Thyroid gland (tissue), 4 donors: ENCODE measurements at regions not wholly inside any gene's neighbourhood (a gene's known extent, or its start where the extent isn't known, plus 50 kb on each side); places are given as distances from the start of the nearest gene placed in this dataset. TPM values are rescaled to one million over a fixed set of nuclear protein-coding genes. Genes with fewer than 3 reads are reported as not detected.

Source experiments
- DNase-seq, 2 donors: peaks; one replicate each; pipeline ENCODE4 v3.0.0-alpha.2; 2019
- H3K27ac ChIP-seq, 3 donors: fragments of 200-600 bp; sonication (generic); 1 replicate in 2 of 3; 2 replicates in 1 of 3; pipeline ENCODE4 v1.5.1; 2016 to 2019; ENCODE audit warnings: mild to moderate bottlenecking in 1 of 3, moderate library complexity in 1 of 3
- H3K27me3 ChIP-seq: fragments of 200-600 bp; sonication (generic); one replicate; pipeline ENCODE4 v1.5.1; 2019
- H3K36me3 ChIP-seq, 2 donors: fragments of 200-600 bp; sonication (generic); one replicate each; pipeline ENCODE4 v1.5.1; 2016 to 2019
- H3K4me1 ChIP-seq, 2 donors: fragments of 200-600 bp; sonication (generic); one replicate each; pipeline ENCODE4 v1.5.1; 2017 to 2019
- H3K4me3 ChIP-seq, 3 donors: fragments of 200-600 bp; sonication (generic); replicated peaks in 1 of 3; 1 replicate in 2 of 3; 2 replicates in 1 of 3; pipeline ENCODE4 v1.5.1; 2016; ENCODE audit warnings: mild to moderate bottlenecking in 1 of 3
- H3K9me3 ChIP-seq: fragments of 200-600 bp; sonication (generic); one replicate; pipeline ENCODE4 v1.5.1; 2017
- POLR2A ChIP-seq, 2 donors: fragments of 450-650 bp; IDR thresholded peaks; one replicate each; pipeline ENCODE4 v1.6.1; 2017; ENCODE audit warnings: antibody characterized with exemption in 2 of 2, mild to moderate bottlenecking in 2 of 2, moderate library complexity in 1 of 2
- WGBS, 2 donors: methylation state at CpG; one replicate each; pipeline ENCODE4 v1.1.5; 2017; 5-methylcytosine and 5-hydroxymethylcytosine counted together
- intact Hi-C: fragments of 100-400 bp; cut with DNase I; formaldehyde crosslinking; loops from one replicate; pipeline ENCODE4 v1.15.1; 2023
- small RNA-seq: library from RNA; depleted of rRNA; stranded (forward); fragments of <200 nt; gene quantifications from one replicate; pipeline ENCODE3, GENCODE V24; 2016
- TF ChIP-seq, protein P1 (sequence below), 6 experiments: fragments of 200-600 bp in 3 of 6; fragments of 450-650 bp in 3 of 6; sonication (generic) in 3 of 6; IDR thresholded peaks; one replicate each; pipeline ENCODE4 v1.5.1; 2016 to 2019; ENCODE audit warnings: antibody characterized with exemption in 6 of 6, mild to moderate bottlenecking in 2 of 6, inconsistent platforms in 1 of 6, moderate library complexity in 1 of 6

DNA sequence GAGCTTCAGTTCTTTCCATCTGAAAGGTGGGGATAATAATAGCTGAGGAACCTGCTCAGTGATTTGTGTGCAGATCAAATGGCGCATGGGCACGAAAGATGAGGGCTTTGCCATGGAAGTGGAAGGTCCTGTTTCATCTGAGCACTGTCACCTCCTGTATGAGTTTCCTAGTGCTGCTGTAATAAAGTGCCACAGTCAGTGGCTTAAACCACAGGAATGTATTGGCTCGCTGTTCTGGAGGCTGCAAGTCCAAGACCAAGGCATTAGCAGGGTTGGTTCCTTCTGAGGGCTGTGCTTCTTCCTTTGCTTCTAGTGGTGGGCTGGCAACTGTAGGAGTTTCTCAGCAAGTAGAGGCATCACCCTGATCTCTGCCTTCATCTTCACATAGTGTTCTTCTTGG, 51.1 kb upstream of the RBM15 start:
- no peak for DNase-seq
- WGBS, 2 donors: 92 to 97% methylated on average over 3 of the region's 3 CpGs
- intact Hi-C loops: no loop called here
- Histone ChIP-seq H3K36me3 (no peaks in the 10 kb centered on the region), H3K4me3 (no peak overlapping the region), H3K9me3 (no peaks in the 10 kb centered on the region), H3K4me1 (no peaks in the 10 kb centered on the region), H3K27me3 (no peaks in the 10 kb centered on the region), H3K27ac (no peak overlapping the region)
- TF ChIP-seq, protein P1, sequence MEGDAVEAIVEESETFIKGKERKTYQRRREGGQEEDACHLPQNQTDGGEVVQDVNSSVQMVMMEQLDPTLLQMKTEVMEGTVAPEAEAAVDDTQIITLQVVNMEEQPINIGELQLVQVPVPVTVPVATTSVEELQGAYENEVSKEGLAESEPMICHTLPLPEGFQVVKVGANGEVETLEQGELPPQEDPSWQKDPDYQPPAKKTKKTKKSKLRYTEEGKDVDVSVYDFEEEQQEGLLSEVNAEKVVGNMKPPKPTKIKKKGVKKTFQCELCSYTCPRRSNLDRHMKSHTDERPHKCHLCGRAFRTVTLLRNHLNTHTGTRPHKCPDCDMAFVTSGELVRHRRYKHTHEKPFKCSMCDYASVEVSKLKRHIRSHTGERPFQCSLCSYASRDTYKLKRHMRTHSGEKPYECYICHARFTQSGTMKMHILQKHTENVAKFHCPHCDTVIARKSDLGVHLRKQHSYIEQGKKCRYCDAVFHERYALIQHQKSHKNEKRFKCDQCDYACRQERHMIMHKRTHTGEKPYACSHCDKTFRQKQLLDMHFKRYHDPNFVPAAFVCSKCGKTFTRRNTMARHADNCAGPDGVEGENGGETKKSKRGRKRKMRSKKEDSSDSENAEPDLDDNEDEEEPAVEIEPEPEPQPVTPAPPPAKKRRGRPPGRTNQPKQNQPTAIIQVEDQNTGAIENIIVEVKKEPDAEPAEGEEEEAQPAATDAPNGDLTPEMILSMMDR (IDR thresholded peaks at IDR 0.05): no peak
- TF ChIP-seq POLR2A (IDR thresholded peaks at IDR 0.05): no peak

Small RNA genes in the stretch of these regions (small RNA-seq; reads per million reads assigned to genes)
- gene RF00402: not detected
